Fibroblast of villous mesenchyme (primary cell): ENCODE measurements at regions not wholly inside any gene's neighbourhood (a gene's known extent, or its start where the extent isn't known, plus 50 kb on each side); places are given as distances from the start of the nearest gene placed in this dataset.

Experiments used
- DNase-seq: peaks from one replicate; pipeline ENCODE4 v3.0.0-alpha.2; 2010; ENCODE audit warnings: low read depth
- H3K4me3 ChIP-seq: 2 replicates; pipeline ENCODE4 v1.5.1; 2011; ENCODE audit warnings: low read depth, mild to moderate bottlenecking, low read length
- TF ChIP-seq, protein P1 (sequence below): IDR thresholded peaks from 2 replicates; pipeline ENCODE4 v1.5.1; 2012; ENCODE audit warnings: low read depth, mild to moderate bottlenecking, low read length; ENCODE audit not compliant: insufficient read depth

DNA sequence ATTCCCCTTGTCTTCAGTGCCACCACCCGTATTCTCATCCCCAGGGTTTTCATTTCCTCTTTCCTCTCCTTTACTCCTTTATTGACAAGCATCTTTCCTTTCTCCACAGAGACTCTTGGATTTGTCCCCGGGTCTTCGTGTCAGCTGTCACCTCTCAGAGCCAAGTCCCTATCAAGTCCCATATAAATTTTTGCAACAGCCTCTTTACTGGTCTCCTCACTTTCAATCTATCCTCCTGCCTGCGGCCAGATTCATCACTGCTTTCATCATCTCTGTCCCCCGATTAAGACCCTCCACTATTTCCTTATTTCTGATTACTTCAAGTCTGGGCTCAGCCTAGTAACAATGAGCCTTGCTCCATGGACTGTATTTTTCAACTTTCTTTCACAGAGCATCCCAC is 113.8 kb downstream of the CTAGE1 start:
- no peak overlapping the region for H3K4me3 ChIP-seq
- DNase-seq, result no peak
- TF ChIP-seq, protein P1, sequence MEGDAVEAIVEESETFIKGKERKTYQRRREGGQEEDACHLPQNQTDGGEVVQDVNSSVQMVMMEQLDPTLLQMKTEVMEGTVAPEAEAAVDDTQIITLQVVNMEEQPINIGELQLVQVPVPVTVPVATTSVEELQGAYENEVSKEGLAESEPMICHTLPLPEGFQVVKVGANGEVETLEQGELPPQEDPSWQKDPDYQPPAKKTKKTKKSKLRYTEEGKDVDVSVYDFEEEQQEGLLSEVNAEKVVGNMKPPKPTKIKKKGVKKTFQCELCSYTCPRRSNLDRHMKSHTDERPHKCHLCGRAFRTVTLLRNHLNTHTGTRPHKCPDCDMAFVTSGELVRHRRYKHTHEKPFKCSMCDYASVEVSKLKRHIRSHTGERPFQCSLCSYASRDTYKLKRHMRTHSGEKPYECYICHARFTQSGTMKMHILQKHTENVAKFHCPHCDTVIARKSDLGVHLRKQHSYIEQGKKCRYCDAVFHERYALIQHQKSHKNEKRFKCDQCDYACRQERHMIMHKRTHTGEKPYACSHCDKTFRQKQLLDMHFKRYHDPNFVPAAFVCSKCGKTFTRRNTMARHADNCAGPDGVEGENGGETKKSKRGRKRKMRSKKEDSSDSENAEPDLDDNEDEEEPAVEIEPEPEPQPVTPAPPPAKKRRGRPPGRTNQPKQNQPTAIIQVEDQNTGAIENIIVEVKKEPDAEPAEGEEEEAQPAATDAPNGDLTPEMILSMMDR, result no peak

- DNase-seq, result no peak
- no peak overlapping the region for H3K4me3 ChIP-seq
- TF ChIP-seq, protein P1, result no peak
Measured at GRCh38 chr18:22302144-22302543, 115.6 kb downstream of the CTAGE1 start.

- no peak for DNase-seq
- no peak overlapping the region for H3K4me3 ChIP-seq
Measured at GRCh38 chr18:22300665-22301636, 116.8 kb downstream of the CTAGE1 start.

DNA sequence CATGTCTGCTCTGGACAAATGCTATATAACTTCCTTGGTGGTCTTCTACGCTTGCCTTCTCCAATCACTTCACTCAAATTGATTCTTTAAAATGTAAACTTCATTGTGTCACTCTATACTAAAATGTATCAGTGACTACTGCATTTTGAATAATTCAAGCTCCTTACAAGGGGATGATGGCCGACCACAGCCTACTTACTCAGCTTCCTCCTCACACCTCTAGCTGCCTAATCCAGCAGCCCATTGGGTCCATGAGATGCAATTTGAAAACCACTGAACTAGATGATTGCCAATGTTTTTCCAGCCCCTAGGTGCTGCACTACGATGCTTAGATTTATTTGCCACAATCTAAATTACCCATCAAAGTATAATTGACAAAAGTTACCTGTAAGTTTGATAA is 120.7 kb downstream of the CTAGE1 start:
- DNase-seq, result no peak
- TF ChIP-seq, protein P1, result no peak
- H3K4me3 ChIP-seq, result no peak overlapping the region

More at GRCh38 chr18:22300665-22301636, 116.8 kb downstream of the CTAGE1 start:
- TF ChIP-seq, protein P1, result no peak

DNA sequence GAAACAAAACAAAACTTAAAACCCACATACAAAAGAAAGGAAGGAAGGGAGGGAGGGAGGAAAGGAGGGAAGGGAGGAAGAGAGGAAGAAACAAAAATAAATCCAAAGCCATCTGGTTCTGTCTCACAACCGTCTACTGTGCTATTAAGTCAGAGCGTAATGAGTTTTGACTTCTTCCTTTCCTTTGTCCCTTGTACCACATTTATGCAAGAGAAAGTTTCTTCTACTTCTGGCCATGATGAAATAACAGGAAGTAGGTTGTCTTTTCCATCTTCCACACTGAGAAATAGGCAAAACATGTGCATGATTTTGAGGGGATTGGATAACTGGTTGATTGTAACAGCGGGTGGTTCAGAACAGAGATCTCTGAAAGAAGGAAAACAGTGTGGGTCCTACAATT is 121.4 kb downstream of the CTAGE1 start:
- TF ChIP-seq, protein P1, result no peak
- no peak for DNase-seq

DNA sequence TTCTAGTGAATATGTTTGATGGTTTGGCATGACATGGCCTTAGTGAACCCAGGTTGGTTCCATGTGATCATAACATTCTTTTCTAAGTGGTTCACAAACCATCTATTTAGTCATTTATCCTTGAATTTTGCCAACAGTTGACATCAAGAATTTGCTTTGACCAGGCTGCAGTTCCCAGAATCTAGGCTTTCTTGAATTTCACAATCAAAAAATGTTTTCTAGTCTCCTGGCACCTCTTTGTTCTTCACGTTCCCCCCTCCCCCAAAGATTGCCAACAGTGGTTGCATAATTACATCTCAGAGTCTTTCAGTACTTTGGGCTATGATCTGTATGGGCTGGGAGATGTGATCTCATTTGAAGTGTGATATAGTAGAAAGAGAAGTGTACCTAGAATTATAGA is 124.0 kb downstream of the GATA6 start:
- DNase-seq, result no peak
- no peak overlapping the region for H3K4me3 ChIP-seq
- TF ChIP-seq, protein P1, result no peak

More for the DNA sequence above, 121.4 kb downstream of the CTAGE1 start:
- no peak overlapping the region for H3K4me3 ChIP-seq

- H3K4me3 ChIP-seq, result no peak overlapping the region
- DNase-seq, result no peak
Measured at GRCh38 chr18:22290004-22290403, 120.6 kb downstream of the GATA6 start.

More at GRCh38 chr18:22290004-22290403, 120.6 kb downstream of the GATA6 start:
- TF ChIP-seq, protein P1, result no peak
